Upper lobe of left lung (tissue), 4 donors: ENCODE measurements at regions not wholly inside any gene's neighbourhood (a gene's known extent, or its start where the extent isn't known, plus 50 kb on each side); places are given as distances from the start of the nearest gene placed in this dataset.

Experiments used
- POLR2A ChIP-seq, 4 donors: fragments of 450-650 bp; IDR thresholded peaks; one replicate each; pipeline ENCODE4 v1.5.1; 2016 to 2017; ENCODE audit warnings: antibody characterized with exemption in 4 of 4, mild to moderate bottlenecking in 2 of 4
- POLR2AphosphoS5 ChIP-seq, 2 donors: sonication (generic); formaldehyde crosslinking; IDR thresholded peaks; one replicate each; pipeline ENCODE4 v1.5.1; 2017; ENCODE audit warnings: antibody characterized with exemption in 2 of 2
- TF ChIP-seq, protein P1 (sequence below), 6 experiments: fragments of 450-650 bp in 4 of 6; fragments of 200-600 bp in 2 of 6; sonication (generic) in 2 of 6; IDR thresholded peaks; one replicate each; pipeline ENCODE4 v1.5.1; 2016 to 2019; ENCODE audit warnings: antibody characterized with exemption in 6 of 6

DNA sequence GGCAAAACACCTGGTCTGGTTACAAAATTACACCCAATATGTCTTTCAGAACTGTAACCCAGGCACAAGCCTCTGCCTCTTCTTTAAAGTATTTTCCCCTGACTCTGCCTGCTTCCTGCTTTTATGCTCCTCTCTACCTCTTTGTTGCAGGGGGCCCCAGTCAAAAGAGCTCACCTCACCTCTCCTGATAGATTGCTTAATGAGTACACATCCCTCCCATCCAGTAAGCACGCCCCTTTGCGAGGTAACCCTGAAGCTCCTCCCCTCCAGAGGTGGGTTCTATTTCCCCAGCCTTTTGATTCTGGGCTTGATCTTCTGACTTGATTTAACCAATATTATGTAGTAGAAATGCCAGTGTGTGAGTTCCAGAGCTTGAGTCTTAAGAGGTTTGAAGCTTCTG is 56.6 kb upstream of the EYA2 start:
- TF ChIP-seq, protein P1, sequence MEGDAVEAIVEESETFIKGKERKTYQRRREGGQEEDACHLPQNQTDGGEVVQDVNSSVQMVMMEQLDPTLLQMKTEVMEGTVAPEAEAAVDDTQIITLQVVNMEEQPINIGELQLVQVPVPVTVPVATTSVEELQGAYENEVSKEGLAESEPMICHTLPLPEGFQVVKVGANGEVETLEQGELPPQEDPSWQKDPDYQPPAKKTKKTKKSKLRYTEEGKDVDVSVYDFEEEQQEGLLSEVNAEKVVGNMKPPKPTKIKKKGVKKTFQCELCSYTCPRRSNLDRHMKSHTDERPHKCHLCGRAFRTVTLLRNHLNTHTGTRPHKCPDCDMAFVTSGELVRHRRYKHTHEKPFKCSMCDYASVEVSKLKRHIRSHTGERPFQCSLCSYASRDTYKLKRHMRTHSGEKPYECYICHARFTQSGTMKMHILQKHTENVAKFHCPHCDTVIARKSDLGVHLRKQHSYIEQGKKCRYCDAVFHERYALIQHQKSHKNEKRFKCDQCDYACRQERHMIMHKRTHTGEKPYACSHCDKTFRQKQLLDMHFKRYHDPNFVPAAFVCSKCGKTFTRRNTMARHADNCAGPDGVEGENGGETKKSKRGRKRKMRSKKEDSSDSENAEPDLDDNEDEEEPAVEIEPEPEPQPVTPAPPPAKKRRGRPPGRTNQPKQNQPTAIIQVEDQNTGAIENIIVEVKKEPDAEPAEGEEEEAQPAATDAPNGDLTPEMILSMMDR (IDR thresholded peaks at IDR 0.05), result no peak
- TF ChIP-seq POLR2AphosphoS5 (IDR thresholded peaks at IDR 0.05), result no peak
- no peak for TF ChIP-seq POLR2A (IDR thresholded peaks at IDR 0.05)
